Glutamatergic neuron (in vitro differentiated cells): ENCODE measurements at regions not wholly inside any gene's neighbourhood (a gene's known extent, or its start where the extent isn't known, plus 50 kb on each side); places are given as distances from the start of the nearest gene placed in this dataset.

ENCODE experiments used
- DNase-seq: peaks from one replicate; pipeline ENCODE4 v3.0.0; 2022
- H3K27ac Mint-ChIP-seq: one replicate; pipeline ENCODE4 v1.8.0; 2020; ENCODE audit warnings: mild to moderate bottlenecking, mixed read lengths, inconsistent platforms; ENCODE audit not compliant: unreplicated experiment
- H3K27me3 Mint-ChIP-seq: one replicate; pipeline ENCODE4 v1.8.0; 2020; ENCODE audit warnings: mild to moderate bottlenecking, moderate library complexity, mixed read lengths, inconsistent platforms; ENCODE audit not compliant: unreplicated experiment
- H3K36me3 Mint-ChIP-seq: one replicate; pipeline ENCODE4 v1.8.0; 2020; ENCODE audit warnings: mild to moderate bottlenecking, mixed read lengths, inconsistent platforms; ENCODE audit not compliant: unreplicated experiment
- H3K4me1 Mint-ChIP-seq: one replicate; pipeline ENCODE4 v1.8.0; 2020; ENCODE audit warnings: mild to moderate bottlenecking, low read depth, mixed read lengths, inconsistent platforms; ENCODE audit not compliant: unreplicated experiment
- H3K4me3 Mint-ChIP-seq: one replicate; pipeline ENCODE4 v1.8.0; 2020; ENCODE audit warnings: mild to moderate bottlenecking, mixed read lengths, inconsistent platforms; ENCODE audit not compliant: unreplicated experiment
- H3K9me3 Mint-ChIP-seq: one replicate; pipeline ENCODE4 v1.8.0; 2020; ENCODE audit warnings: mild to moderate bottlenecking, moderate library complexity, mixed read lengths, inconsistent platforms; ENCODE audit not compliant: unreplicated experiment
- TF ChIP-seq, protein P1 (sequence below): fragments of 200-600 bp; sonication (generic); IDR thresholded peaks from one replicate; pipeline ENCODE4 v1.5.0; 2021; ENCODE audit not compliant: partially characterized antibody, unreplicated experiment

GRCh38 chr1:38292969-38293368, 246.4 kb upstream of the POU3F1 start:
- Mint-ChIP-seq H3K27me3 (peaks cover 10% of the 10 kb centered on the region), H3K4me3 (no peak overlapping the region), H3K27ac (no peak overlapping the region), H3K4me1 (peaks cover 3% of the 10 kb centered on the region), H3K9me3 (peaks cover 6% of the 10 kb centered on the region), H3K36me3 (peaks cover 5% of the 10 kb centered on the region)
- TF ChIP-seq, protein P1, sequence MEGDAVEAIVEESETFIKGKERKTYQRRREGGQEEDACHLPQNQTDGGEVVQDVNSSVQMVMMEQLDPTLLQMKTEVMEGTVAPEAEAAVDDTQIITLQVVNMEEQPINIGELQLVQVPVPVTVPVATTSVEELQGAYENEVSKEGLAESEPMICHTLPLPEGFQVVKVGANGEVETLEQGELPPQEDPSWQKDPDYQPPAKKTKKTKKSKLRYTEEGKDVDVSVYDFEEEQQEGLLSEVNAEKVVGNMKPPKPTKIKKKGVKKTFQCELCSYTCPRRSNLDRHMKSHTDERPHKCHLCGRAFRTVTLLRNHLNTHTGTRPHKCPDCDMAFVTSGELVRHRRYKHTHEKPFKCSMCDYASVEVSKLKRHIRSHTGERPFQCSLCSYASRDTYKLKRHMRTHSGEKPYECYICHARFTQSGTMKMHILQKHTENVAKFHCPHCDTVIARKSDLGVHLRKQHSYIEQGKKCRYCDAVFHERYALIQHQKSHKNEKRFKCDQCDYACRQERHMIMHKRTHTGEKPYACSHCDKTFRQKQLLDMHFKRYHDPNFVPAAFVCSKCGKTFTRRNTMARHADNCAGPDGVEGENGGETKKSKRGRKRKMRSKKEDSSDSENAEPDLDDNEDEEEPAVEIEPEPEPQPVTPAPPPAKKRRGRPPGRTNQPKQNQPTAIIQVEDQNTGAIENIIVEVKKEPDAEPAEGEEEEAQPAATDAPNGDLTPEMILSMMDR: no peak
- no peak for DNase-seq

DNA sequence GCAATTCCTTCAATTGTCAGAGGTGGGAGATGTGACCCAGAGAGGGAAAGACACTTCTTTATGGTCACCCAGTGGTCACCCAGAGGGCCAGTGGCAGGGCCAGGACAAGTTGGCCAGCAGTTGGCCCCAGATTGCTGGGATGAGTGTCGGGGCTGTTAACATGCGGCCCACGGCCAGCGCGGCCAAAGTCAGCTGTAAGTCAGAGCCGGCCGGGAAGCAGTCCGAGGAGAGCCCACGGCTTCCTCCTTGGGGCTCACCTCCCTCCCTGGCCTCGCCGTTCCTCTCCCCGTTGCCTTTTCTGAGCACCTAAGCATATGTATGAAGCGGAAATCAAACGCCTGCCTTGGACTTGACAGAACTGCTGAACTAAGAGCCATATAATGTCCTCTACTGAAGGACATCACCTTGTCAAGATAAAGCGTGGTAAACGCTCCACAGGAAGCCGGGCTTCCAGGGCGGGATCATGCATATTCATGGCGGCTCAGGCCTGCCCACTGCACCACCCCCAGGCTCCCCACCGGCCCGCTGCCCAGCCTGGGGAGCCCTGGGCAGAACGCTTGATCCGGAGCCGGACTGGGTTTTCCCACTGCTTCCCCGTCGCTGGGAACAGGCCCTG, 245.4 kb upstream of the POU3F1 start:
- DNase-seq: no peak
- TF ChIP-seq, protein P1: no peak

GRCh38 chr1:38291336-38291735, 244.7 kb upstream of the POU3F1 start:
- Mint-ChIP-seq H3K36me3 (peaks cover 5% of the 10 kb centered on the region), H3K4me3 (no peak overlapping the region), H3K27me3 (peaks cover 10% of the 10 kb centered on the region), H3K27ac (no peak overlapping the region), H3K4me1 (peaks cover 8% of the 10 kb centered on the region), H3K9me3 (peaks cover 6% of the 10 kb centered on the region)
- TF ChIP-seq, protein P1: no peak
- DNase-seq: no peak

More for the DNA sequence above, 245.4 kb upstream of the POU3F1 start:
- H3K4me1 Mint-ChIP-seq: peaks cover 3% of the 10 kb centered on the region
- H3K27me3 Mint-ChIP-seq: peaks cover 10% of the 10 kb centered on the region
- H3K36me3 Mint-ChIP-seq: peaks cover 5% of the 10 kb centered on the region
- H3K27ac Mint-ChIP-seq: no peak overlapping the region
- H3K4me3 Mint-ChIP-seq: no peak overlapping the region
- H3K9me3 Mint-ChIP-seq: peaks cover 6% of the 10 kb centered on the region

DNA sequence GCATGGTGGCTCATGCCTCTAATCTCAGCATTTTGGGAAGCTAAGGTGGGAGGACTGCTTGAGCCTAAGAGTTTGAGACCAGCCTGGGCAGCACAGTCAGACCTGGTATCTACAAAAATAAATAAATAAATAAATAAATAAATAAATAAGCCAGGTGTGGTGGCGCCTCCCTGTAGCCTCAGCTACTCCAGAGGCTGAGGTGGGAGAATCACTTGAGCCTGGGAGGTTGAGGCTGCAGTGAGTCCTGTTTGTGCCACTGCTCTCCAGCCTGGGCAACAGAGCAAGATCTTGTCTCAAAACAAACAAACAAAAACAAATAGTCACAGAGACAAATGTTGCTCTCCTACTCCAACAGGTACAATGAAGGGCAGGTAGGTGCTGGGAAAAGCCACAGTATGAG, 242.4 kb upstream of the POU3F1 start:
- H3K27me3 Mint-ChIP-seq: peaks cover 9% of the 10 kb centered on the region
- H3K9me3 Mint-ChIP-seq: peaks cover 9% of the 10 kb centered on the region
- no peak overlapping the region for H3K4me3 Mint-ChIP-seq
- peaks cover 23% of the 10 kb centered on the region for H3K4me1 Mint-ChIP-seq
- H3K27ac Mint-ChIP-seq: no peak overlapping the region
- TF ChIP-seq, protein P1: no peak
- H3K36me3 Mint-ChIP-seq: peaks cover under 1% of the 10 kb centered on the region
- DNase-seq: no peak

DNA sequence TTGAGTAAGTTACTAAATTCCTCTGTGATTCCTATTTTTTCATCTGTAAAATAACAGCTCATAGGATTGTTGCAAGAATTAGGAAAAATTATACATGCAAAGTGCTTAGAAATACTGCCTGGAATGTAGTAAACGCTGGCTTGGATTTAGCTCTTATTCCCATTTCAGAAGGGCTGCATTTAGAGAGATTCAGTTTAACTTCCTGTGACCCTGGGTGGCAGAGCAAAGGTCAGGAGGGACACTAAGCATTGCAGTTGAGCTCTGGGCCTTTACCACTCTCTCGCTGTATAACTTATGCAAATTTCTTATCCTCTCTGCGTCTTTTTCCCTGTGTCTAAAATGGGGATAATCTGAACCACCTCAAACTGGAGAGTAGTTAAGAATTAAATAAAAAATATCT, 241.0 kb upstream of the POU3F1 start:
- Mint-ChIP-seq H3K9me3 (peaks cover 5% of the 10 kb centered on the region), H3K4me1 (peaks cover 34% of the 10 kb centered on the region), H3K27ac (no peak overlapping the region), H3K36me3 (no peaks in the 10 kb centered on the region), H3K27me3 (peaks cover 6% of the 10 kb centered on the region), H3K4me3 (no peak overlapping the region)
- DNase-seq: no peak
- TF ChIP-seq, protein P1: no peak
